Activated CD4-positive, CD25-positive, alpha-beta regulatory T cell treated with anti-CD3 and anti-CD28 coated beads, Interleukin-2, amount 50 U/mL, for 72 hours (primary cell): ENCODE measurements at regions not wholly inside any gene's neighbourhood (a gene's known extent, or its start where the extent isn't known, plus 50 kb on each side); places are given as distances from the start of the nearest gene placed in this dataset.

Experiments used
- DNase-seq: peaks from one replicate; pipeline ENCODE4 v3.0.0; 2021

GRCh38 chr20:7571101-7571500 is 369.2 kb downstream of the HAO1 start:
- no peak for DNase-seq

- DNase-seq = no peak
These were observed 368.7 kb downstream of the HAO1 start for GRCh38 chr20:7571521-7572055.

- DNase-seq = no peak
These were observed 360.4 kb downstream of the HAO1 start for GRCh38 chr20:7579888-7580287.

- no peak for DNase-seq
These were observed 355.1 kb downstream of the HAO1 start for GRCh38 chr20:7585126-7585679.

- no peak for DNase-seq
These were observed 353.8 kb downstream of the HAO1 start for GRCh38 chr20:7586481-7586880.

GRCh38 chr20:7589164-7589563 is 351.1 kb downstream of the HAO1 start:
- no peak for DNase-seq

GRCh38 chr20:7596541-7596940 is 343.7 kb downstream of the HAO1 start:
- DNase-seq = no peak

- DNase-seq = no peak
These were observed 338.8 kb downstream of the HAO1 start for GRCh38 chr20:7601431-7601830.

GRCh38 chr20:7606941-7607340 is 333.3 kb downstream of the HAO1 start:
- no peak for DNase-seq

GRCh38 chr20:7608250-7608649 is 332.0 kb downstream of the HAO1 start:
- no peak for DNase-seq

- no peak for DNase-seq
These were observed 331.0 kb downstream of the HAO1 start for GRCh38 chr20:7609251-7609650.

- DNase-seq = no peak
These were observed 329.6 kb downstream of the HAO1 start for GRCh38 chr20:7610681-7611080.

GRCh38 chr20:7617797-7618196 is 322.5 kb downstream of the HAO1 start:
- no peak for DNase-seq

- no peak for DNase-seq
These were observed 317.8 kb downstream of the HAO1 start for GRCh38 chr20:7622399-7622961.

GRCh38 chr20:7624886-7625285 is 315.4 kb downstream of the HAO1 start:
- no peak for DNase-seq

- DNase-seq = no peak
These were observed 312.3 kb downstream of the HAO1 start for GRCh38 chr20:7627734-7628663.

- no peak for DNase-seq
These were observed 310.4 kb downstream of the HAO1 start for GRCh38 chr20:7629880-7630279.

GRCh38 chr20:7637184-7637583 is 303.1 kb downstream of the HAO1 start:
- DNase-seq = no peak

GRCh38 chr20:7650086-7650879 is 290.0 kb downstream of the HAO1 start:
- DNase-seq = no peak

- no peak for DNase-seq
These were observed 286.0 kb downstream of the HAO1 start for GRCh38 chr20:7654231-7654630.

- no peak for DNase-seq
These were observed 283.4 kb downstream of the HAO1 start for GRCh38 chr20:7656687-7657467.

GRCh38 chr20:7657569-7657968 is 282.7 kb downstream of the HAO1 start:
- DNase-seq = no peak
